Activated CD4-positive, alpha-beta T cell treated with anti-CD3 and anti-CD28 coated beads for 36 hours (primary cell): ENCODE measurements at regions not wholly inside any gene's neighbourhood (a gene's known extent, or its start where the extent isn't known, plus 50 kb on each side); places are given as distances from the start of the nearest gene placed in this dataset.
"Not testable (repeated sequence)": the region's sequence is repeated elsewhere in the genome, so short reads cannot be mapped to it uniquely, and the experiment has no call there.

ENCODE experiments used
- ATAC-seq: fragments of 200-7000 bp; cut with Tn5 transposase; one replicate; pipeline ENCODE4 v1.10.0; 2021; ENCODE audit warnings: mild to moderate bottlenecking, moderate library complexity
- CTCF ChIA-PET: fragments of 350-600 bp; sonication (Branson Sonifier 250); formaldehyde crosslinking; loops from one replicate; lab custom pipeline; 2021; ENCODE audit warnings: antibody characterized with exemption; lab: Charles Lee
- POLR2A ChIA-PET: fragments of 350-600 bp; sonication (Branson Sonifier 250); formaldehyde crosslinking; loops from one replicate; lab custom pipeline; 2021; ENCODE audit warnings: antibody characterized with exemption, inconsistent platforms; lab: Charles Lee
- DNase-seq: peaks from one replicate; pipeline ENCODE4 v3.0.0-alpha.2; 2020
- H3K27ac Mint-ChIP-seq: one replicate; pipeline ENCODE4 v1.8.0; 2021; ENCODE audit warnings: mixed read lengths
- H3K27me3 Mint-ChIP-seq: one replicate; pipeline ENCODE4 v1.8.0; 2021; ENCODE audit warnings: mixed read lengths
- H3K36me3 Mint-ChIP-seq: one replicate; pipeline ENCODE4 v1.8.0; 2021; ENCODE audit warnings: low read depth, mixed read lengths
- H3K4me1 Mint-ChIP-seq: one replicate; pipeline ENCODE4 v1.8.0; 2021; ENCODE audit warnings: mixed read lengths
- H3K4me3 Mint-ChIP-seq: one replicate; pipeline ENCODE4 v1.8.0; 2021; ENCODE audit warnings: mild to moderate bottlenecking, moderate library complexity, mixed read lengths
- H3K9me3 Mint-ChIP-seq: one replicate; pipeline ENCODE4 v1.8.0; 2021; ENCODE audit warnings: low read depth, mixed read lengths
- intact Hi-C, 2 experiments: fragments of 100-400 bp; cut with DNase I in 1 of 2; cut with micrococcal nuclease in 1 of 2; formaldehyde crosslinking; loops; one replicate each; pipeline versions ENCODE4 v1.14.2 to v1.15.1; 2022 to 2024; cut with DNase I, micrococcal nuclease

GRCh38 chr3:112765531-112765930, 81.1 kb downstream of the CD200R1L start:
- Mint-ChIP-seq H3K27ac (no peak overlapping the region), H3K36me3 (no peaks in the 10 kb centered on the region), H3K9me3 (no peaks in the 10 kb centered on the region), H3K4me1 (peaks cover 10% of the 10 kb centered on the region), H3K4me3 (no peak overlapping the region), H3K27me3 (no peaks in the 10 kb centered on the region)
- DNase-seq (no peak), ATAC-seq (no peak)
- ChIA-PET CTCF (interaction anchor here (0.9 to 1.5 kb wide), 3 partner anchors 28 to 183 kb away, joined by 4 read pairs; no protein-coding TSS in a partner anchor), POLR2A (no interaction called here)
- intact Hi-C loops, result no loop called here

DNA sequence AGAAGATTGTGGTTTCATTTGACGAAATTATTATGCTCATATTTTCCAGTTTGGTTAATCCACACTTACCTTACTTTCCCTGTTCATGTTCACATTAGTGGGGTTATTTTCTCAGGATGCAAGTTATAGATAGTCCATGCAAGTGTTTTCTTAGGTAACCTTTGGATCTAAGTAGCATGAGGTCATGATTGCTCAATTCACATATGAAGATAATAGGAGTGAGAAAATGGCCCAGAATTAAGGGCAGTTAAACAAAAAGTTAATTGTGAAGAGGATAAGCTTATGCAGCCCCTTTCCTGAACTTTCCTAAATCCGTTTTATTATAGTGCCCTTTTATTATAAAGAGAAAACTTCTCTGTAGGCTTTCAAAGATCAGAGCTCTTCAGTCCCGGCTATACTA, 83.4 kb downstream of the CD200R1L start:
- H3K4me1 Mint-ChIP-seq, result no peaks in the 10 kb centered on the region
- no peaks in the 10 kb centered on the region for H3K36me3 Mint-ChIP-seq
- intact Hi-C loops, result no loop called here
- no peak overlapping the region for H3K27ac Mint-ChIP-seq
- ChIA-PET CTCF (no interaction called here), POLR2A (interaction anchor here (0.8 kb wide), 1 partner anchor 856 kb away, joined by 3 read pairs; no protein-coding TSS in a partner anchor)
- H3K27me3 Mint-ChIP-seq, result no peaks in the 10 kb centered on the region
- H3K4me3 Mint-ChIP-seq, result no peak overlapping the region
- H3K9me3 Mint-ChIP-seq, result no peaks in the 10 kb centered on the region
- ATAC-seq, result no peak
- no peak for DNase-seq

DNA sequence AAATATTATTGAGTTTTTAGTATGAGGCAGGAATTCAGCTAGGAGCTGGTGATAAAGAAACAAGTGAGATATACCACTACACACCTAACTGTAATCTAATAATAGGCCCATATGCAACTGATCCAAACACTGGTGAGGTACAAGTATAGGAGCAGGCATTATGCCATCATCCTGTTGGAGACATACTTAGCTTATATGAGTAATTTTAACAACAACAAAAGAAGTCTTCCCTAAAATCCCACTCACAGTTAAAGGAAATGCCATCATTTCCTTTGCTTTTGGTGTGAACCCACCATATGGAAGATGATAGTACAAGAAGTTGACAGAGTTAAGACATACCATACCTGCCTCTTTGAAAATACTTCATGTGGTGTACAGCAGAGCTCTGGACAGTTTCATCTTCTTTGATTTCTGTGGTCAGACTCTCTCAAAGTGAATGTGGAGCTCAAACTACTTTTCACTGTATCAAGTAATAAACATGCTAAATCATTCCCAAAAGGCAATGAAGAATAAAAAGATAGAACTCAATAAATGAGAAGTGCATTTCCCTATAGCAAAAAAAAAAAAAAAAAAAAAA, 85.5 kb downstream of the CD200R1L start:
- Mint-ChIP-seq H3K27ac (no peak overlapping the region), H3K36me3 (no peaks in the 10 kb centered on the region), H3K9me3 (peaks cover 3% of the 10 kb centered on the region), H3K4me1 (no peaks in the 10 kb centered on the region), H3K27me3 (no peaks in the 10 kb centered on the region), H3K4me3 (no peak overlapping the region)
- intact Hi-C loops, result no loop called here
- ChIA-PET POLR2A (interaction anchor here (0.6 kb wide), 1 partner anchor 12 kb away, joined by 3 read pairs; no protein-coding TSS in a partner anchor), CTCF (interaction anchor here (0.6 to 2.5 kb wide), 5 partner anchors 11 to 366 kb away, joined by 3 to 9 read pairs (median 4); no protein-coding TSS in a partner anchor)
- ATAC-seq, result no peak
- DNase-seq, result no peak

GRCh38 chr3:112759681-112760080, 87.0 kb downstream of the CD200R1L start:
- DNase-seq, result no peak
- intact Hi-C loops, result no loop called here
- H3K27me3 Mint-ChIP-seq, result no peaks in the 10 kb centered on the region
- H3K27ac Mint-ChIP-seq, result no peak overlapping the region
- no peak overlapping the region for H3K4me3 Mint-ChIP-seq
- H3K9me3 Mint-ChIP-seq, result peaks cover 10% of the 10 kb centered on the region
- no peak for ATAC-seq
- ChIA-PET POLR2A (no interaction called here), CTCF (interaction anchor here (0.7 to 2.5 kb wide), 3 partner anchors 8 to 19 kb away, joined by 3 to 9 read pairs (median 3); no protein-coding TSS in a partner anchor)
- no peaks in the 10 kb centered on the region for H3K36me3 Mint-ChIP-seq
- no peaks in the 10 kb centered on the region for H3K4me1 Mint-ChIP-seq

DNA sequence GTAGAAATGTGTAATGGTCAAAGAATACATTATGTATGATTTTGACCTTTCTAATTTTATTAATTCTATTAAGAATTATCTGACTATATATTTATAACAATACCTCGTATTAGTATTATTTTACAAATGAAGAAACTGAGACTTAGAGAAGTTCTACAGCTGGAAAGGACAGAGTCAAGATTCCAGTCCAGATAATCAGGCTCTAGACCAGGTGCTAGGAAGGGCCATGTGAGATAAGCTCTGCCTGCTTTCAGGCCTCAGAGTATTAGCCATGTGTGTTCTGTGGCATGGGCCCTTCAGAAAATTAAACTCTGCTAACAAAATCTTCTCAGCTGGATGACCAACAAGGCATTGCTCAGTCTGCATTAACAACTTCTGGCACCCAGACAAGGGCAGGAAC, 87.5 kb downstream of the CD200R1L start:
- ChIA-PET CTCF (interaction anchor here (0.7 to 2.5 kb wide), 3 partner anchors 8 to 19 kb away, joined by 3 to 9 read pairs (median 3); no protein-coding TSS in a partner anchor), POLR2A (no interaction called here)
- no peak overlapping the region for H3K4me3 Mint-ChIP-seq
- no peak overlapping the region for H3K27ac Mint-ChIP-seq
- DNase-seq (no peak), ATAC-seq (no peak)
- H3K36me3 Mint-ChIP-seq, result no peaks in the 10 kb centered on the region
- peaks cover 10% of the 10 kb centered on the region for H3K9me3 Mint-ChIP-seq
- no peaks in the 10 kb centered on the region for H3K4me1 Mint-ChIP-seq
- intact Hi-C loops, result no loop called here
- no peaks in the 10 kb centered on the region for H3K27me3 Mint-ChIP-seq

DNA sequence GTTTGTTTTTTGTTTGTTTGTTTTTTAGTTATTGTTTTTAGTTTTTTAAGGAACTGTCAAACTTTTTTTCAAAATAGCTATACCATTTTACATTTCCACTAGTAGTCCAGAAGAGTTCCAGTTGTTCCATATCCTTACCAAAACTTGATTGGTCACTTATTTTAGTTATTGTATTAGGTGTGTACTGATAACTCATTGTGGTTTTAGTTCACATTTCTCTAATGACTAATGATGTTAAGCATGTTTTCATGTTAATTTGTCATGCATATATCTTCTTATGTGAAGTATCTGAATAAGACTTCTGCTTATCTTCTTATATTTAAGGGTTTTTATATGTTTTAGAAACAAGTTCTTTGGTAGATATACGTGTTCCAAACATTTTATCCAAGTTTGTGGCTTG, 89.5 kb downstream of the CD200R1L start:
- no peak for ATAC-seq
- ChIA-PET POLR2A (no interaction called here), CTCF (interaction anchor here (1.0 kb wide), 1 partner anchor 22 kb away, joined by 3 read pairs; no protein-coding TSS in a partner anchor)
- no peak for DNase-seq
- Mint-ChIP-seq H3K9me3 (peaks cover 10% of the 10 kb centered on the region), H3K4me1 (no peaks in the 10 kb centered on the region), H3K4me3 (no peak overlapping the region), H3K27ac (no peak overlapping the region), H3K27me3 (no peaks in the 10 kb centered on the region), H3K36me3 (no peaks in the 10 kb centered on the region)
- intact Hi-C loops, result no loop called here

GRCh38 chr3:112755845-112756613, 90.6 kb downstream of the CD200R1L start:
- Mint-ChIP-seq H3K36me3 (no peaks in the 10 kb centered on the region), H3K27ac (no peak overlapping the region), H3K4me1 (no peaks in the 10 kb centered on the region), H3K27me3 (no peaks in the 10 kb centered on the region), H3K4me3 (no peak overlapping the region), H3K9me3 (peaks cover 10% of the 10 kb centered on the region)
- ChIA-PET POLR2A (no interaction called here), CTCF (no interaction called here)
- no peak for ATAC-seq
- no peak for DNase-seq
- intact Hi-C loops, result no loop called here

DNA sequence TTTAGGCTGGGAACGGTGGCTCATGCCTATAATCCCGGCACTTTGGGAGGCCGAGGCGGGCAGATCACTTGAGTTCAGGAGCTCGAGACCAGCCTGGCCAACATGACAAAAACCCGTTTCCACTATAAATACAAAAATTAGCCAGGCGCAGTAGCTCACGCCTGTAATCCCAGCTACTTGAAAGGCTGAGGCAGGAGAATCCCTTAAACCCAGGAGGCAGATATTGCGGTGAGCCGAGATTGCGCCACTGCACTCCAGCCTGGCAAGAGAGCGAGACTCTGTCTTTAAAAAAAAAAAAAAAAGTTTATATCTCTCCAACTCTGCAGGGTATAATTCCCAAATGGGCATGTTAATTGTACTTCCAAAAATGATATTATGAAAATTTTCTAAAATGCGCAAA, 91.6 kb downstream of the CD200R1L start:
- H3K9me3 Mint-ChIP-seq, result peaks cover 10% of the 10 kb centered on the region
- ATAC-seq, H3K4me1 Mint-ChIP-seq, H3K4me3 Mint-ChIP-seq, H3K27me3 Mint-ChIP-seq, H3K27ac Mint-ChIP-seq, DNase-seq, intact Hi-C loops, H3K36me3 Mint-ChIP-seq, POLR2A ChIA-PET: not testable (repeated sequence)
- CTCF ChIA-PET, result interaction anchor here (0.5 kb wide), 1 partner anchor 701 kb away, joined by 4 read pairs; no protein-coding TSS in a partner anchor

GRCh38 chr3:112751564-112752512, 94.8 kb downstream of the CD200R1L start:
- H3K9me3 Mint-ChIP-seq, result peaks cover 10% of the 10 kb centered on the region
- DNase-seq (no peak), ATAC-seq (no peak)
- no peaks in the 10 kb centered on the region for H3K27me3 Mint-ChIP-seq
- ChIA-PET POLR2A (no interaction called here), CTCF (interaction anchor here (0.8 to 8.2 kb wide), 3 partner anchors 9 to 27 kb away, joined by 3 to 56 read pairs (median 9); no protein-coding TSS in a partner anchor)
- intact Hi-C loops, result no loop called here
- H3K4me1 Mint-ChIP-seq, result peaks cover 10% of the 10 kb centered on the region
- no peak overlapping the region for H3K27ac Mint-ChIP-seq
- no peaks in the 10 kb centered on the region for H3K36me3 Mint-ChIP-seq
- no peak overlapping the region for H3K4me3 Mint-ChIP-seq

DNA sequence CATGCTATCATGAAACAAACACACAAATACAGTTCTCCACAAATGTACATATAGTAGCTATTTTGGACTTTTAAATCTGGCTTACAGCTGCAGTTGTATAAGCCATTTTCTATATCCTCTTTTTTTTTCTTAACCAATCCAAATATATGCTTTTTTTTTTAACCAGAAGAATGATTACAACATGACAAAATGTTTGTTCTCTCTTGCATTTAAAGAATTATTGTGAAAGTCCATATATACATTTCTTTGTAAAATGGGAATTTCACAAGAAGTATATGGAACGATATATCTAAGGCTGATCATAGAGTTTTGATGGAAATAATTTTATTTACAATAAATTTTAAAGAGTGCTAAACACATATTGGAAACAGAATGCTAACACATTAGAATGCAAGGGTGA, 95.6 kb downstream of the CD200R1L start:
- POLR2A ChIA-PET, result no interaction called here
- DNase-seq, result no peak
- Mint-ChIP-seq H3K36me3 (no peaks in the 10 kb centered on the region), H3K27me3 (no peaks in the 10 kb centered on the region), H3K4me3 (no peak overlapping the region), H3K4me1 (peaks cover 10% of the 10 kb centered on the region), H3K9me3 (peaks cover 6% of the 10 kb centered on the region), H3K27ac (no peak overlapping the region)
- no peak for ATAC-seq
- CTCF ChIA-PET, result interaction anchor here (0.6 to 8.2 kb wide), 4 partner anchors 9 to 518 kb away, joined by 3 to 56 read pairs (median 6); no protein-coding TSS in a partner anchor
- intact Hi-C loops, result no loop called here

DNA sequence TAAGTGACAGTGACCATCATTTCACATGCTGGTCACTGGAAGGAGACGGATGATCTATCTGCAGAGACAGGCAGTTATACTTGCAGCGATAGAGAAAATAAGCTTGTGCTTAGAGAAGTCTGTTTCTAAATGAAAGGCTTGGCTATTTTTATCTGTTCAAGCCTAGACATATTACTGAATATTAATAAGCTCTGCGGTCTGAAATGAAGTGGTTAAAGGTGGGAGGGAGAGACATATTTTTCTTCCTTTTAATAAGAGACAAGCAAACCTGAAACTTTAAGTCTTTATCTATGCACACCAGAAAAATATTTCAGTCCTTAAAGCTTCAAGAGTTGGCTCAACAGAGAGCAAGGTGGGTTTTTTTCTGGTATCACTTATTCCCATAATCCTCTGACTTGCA, 99.0 kb downstream of the CD200R1L start:
- no peak for ATAC-seq
- ChIA-PET POLR2A (no interaction called here), CTCF (interaction anchor here (8.2 kb wide), 1 partner anchor 12 kb away, joined by 56 read pairs; no protein-coding TSS in a partner anchor)
- H3K4me1 Mint-ChIP-seq, result peaks cover 20% of the 10 kb centered on the region
- H3K27me3 Mint-ChIP-seq, result no peaks in the 10 kb centered on the region
- no peak overlapping the region for H3K27ac Mint-ChIP-seq
- intact Hi-C loops, result no loop called here
- no peak for DNase-seq
- H3K4me3 Mint-ChIP-seq, result no peak overlapping the region
- no peaks in the 10 kb centered on the region for H3K36me3 Mint-ChIP-seq
- no peaks in the 10 kb centered on the region for H3K9me3 Mint-ChIP-seq
